Forelimb muscle (tissue), 1 donor: ENCODE measurements at regions not wholly inside any gene's neighbourhood (a gene's known extent, or its start where the extent isn't known, plus 50 kb on each side); places are given as distances from the start of the nearest gene placed in this dataset.
"Not testable (repeated sequence)": the region's sequence is repeated elsewhere in the genome, so short reads cannot be mapped to it uniquely, and the experiment has no call there.

Source experiments
- DNase-seq: peaks from one replicate; pipeline ENCODE4 v3.0.0-alpha.2; 2013; ENCODE audit warnings: low read depth

DNA sequence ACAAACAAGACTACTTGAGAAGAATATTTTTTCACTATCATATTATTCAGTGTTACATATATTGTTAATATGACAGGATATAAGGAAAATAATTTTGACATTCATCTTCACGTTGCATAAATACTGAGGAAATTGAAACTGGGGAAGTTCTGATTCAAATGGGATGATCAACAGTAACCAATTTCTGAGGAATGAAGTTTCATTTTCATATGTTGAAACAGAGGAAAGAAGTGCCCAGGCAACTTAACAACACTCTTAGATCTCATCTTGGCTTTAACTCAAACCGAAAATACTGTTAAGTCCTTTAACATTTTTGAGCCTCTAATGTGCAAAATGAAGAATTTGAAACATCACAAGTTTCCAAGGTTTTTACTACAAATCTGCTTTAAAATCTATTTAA is 612.2 kb upstream of the VRK2 start:
- no peak for DNase-seq

DNA sequence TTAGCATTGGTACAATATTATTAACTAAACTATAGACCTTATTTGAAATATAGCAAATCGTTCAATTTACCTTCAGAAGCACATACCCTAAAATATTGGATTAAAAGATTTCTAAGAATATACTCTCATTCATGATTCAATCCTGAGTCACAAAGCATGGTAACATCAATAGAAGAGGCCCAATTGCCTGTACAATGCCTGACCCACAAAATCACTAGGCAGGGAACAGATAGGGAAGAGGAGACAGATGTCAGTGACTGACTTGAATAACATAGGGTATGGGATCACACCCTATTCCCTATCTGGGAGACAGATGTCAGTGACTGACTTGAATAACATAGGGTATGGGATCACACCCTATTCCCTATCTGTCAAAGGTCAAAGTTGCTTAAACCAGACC is 611.6 kb upstream of the VRK2 start:
- no peak for DNase-seq

DNA sequence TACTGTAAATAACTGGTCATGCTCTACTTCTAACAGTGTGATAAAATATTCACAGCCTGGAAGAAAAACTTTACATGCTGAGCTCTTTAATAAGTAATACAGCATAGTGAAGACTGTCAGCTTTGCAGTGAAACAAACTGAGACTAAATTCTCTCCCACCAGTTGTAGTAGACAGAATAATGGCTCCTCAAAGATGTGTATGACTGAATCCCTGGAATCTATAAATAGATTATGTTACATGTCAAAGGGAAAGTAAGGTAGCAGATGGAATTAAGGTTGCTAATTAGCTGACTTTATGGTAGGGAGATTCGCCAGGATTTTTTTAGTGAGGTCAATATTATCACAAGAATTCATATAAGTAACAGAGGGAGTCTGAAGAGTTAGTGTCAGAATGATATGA is 609.5 kb upstream of the VRK2 start:
- no peak for DNase-seq

DNA sequence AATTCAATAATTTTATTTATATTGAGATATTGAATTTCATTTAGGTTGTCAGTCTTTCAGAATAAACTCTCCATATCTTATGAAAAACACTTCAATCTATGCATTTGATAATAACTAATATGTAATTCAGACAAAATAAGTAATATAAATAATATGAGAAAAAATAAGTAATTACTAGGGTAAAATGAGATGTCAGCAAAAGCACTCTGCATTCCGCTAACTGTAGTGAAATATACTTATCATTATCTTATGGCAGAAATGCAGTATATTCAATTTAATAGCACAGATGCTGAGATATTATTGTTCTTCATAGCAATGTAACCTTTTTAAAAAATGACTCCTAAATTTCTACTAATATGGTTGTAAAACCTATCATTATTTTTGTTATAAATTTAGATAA is 606.2 kb upstream of the VRK2 start:
- no peak for DNase-seq

DNA sequence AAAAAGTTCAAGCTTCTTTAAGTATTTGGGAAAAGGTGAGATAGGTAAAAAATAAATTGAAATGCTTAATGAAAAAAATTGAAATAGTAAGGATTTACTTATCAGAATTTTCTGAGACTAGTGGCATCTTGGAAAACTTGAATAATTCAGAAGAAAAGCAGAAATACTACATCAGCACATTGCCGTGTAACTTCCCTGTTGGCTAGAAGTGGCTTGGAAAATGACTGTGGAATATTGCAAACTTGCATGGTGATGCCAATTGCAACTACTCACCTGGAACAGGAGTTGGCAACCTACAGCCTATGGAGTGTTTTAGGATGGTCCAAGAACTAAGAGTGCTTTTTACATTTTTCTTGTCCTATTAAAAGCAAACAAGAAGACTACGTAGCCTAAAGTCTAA is 603.5 kb upstream of the VRK2 start:
- DNase-seq: no peak

DNA sequence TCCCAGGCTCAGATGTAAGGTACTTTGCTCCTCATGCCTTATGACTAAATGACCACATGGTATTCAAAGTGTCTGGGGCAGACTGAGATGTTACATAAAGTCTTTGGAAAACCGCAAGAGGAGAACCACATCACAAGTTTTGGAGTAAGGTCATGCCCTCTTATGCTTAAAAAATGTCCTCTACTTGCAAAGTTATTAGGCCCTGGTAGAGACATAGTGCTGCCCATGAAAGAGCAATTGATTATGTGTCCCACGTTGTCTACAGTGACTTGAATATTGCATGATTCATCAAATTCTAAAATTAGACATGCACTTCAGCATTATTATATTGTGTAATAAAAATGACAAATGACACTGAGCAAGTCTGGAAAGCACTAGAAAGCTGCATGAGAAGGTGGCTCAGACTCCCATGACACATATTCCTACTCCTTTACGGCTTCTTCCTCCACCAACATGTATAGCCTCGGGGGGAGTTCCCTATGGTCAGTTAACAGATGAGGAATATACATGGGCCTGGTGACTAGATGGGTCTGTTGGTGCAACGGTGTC is 602.6 kb upstream of the VRK2 start:
- no peak for DNase-seq

DNA sequence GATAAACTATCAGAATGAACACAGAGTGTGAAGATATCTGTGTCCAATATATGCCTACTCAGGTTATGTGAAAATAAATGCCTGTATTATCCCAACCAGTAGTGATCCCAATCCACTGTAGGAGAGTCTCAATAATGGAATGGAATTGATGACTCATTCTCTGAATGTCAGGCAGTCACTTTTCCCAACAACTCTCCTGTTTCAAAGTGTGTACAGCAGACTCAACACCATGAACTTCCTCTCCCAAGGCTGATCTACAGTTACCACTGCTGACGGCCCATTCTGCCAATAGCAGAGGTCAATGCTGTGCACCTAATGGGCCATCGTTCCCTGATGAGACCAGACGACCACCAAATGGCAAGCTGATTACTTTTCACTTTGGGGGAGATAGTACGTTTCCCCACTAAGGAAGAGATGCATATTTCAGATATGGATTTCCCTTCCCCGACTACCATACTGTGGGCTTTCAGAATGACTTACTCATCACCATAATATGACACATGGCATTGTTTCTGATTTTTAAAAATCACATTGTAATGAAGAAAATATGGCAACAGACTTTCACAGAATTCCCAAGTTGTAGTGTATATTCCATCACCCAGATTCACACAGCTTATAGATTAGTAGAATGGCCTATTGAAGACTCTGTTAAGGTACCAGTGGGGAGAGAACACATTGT is 601.7 kb upstream of the VRK2 start:
- DNase-seq: no peak

DNA sequence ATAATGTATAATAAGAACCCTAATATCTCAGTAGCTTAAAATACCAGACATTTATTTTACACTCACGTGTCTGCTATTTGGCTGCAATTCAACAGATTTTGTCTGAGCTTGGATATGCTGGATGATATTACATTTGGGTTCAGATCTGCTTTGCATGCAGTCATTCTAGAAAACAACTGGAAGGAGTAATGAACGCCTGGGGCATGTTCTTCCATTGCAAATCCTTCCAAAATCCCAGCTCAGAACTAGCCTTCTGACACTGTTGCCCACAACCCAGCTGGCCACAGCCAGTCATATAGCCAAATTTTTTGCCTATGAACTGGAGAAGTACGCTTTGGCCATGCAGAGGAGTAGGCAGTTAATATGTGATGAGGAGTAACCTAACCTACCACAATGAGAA is 597.8 kb upstream of the VRK2 start:
- no peak for DNase-seq

DNA sequence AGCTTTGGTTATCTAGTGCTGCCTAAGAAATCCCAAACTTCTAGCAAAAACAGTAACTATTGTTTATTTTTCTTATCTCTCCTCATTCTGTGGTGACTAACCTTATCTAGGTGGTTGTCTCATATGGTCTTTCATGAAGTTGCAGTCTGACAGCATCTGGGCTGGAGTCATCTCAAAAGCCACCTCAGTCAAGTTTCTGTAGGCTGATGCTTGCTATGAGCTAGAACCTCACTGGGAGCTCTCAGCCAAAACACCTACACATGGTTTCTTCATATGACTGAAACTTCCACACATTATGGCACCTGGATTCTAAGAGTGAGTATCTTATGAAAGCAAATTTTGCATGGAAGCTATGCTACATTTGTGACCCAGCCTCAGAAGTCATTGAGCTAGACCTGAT is 596.4 kb upstream of the VRK2 start:
- DNase-seq: no peak

DNA sequence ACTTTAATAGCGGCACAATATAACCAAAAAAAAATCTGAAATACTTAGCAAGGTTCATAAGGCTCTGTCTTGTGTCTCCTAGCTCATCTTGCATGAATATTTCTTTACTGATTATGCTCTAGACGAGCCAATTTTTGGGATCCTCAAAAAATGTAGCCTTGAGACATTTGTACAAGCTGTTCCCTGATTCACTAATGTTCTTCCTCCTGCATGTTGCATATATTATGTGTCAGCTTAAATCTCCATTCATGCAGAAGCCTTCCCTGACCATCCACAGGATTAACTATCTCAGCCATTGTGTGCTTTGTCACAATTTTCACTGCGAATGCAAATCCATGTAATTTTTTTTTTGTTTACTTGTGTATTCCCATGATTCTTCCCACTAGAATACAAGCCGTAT is 594.0 kb upstream of the VRK2 start:
- no peak for DNase-seq

DNA sequence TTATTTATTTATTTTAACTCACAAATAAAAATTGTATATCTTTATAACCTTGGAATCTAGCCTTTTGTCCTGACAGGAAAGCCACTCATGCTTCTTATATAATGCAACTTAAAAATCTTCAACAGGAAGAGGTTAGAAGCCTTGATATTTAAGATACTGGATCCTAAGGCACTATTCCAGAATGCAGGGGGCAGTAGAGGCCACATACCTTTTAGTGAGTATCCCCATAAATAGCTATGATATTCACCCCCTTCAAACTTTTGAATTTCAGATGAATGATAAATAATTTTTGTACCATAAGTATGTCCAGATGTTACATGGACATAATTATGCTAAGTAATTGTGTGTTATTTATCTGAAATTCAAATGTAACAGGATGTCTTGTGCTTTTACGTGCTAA is 592.7 kb upstream of the VRK2 start:
- no peak for DNase-seq

DNA sequence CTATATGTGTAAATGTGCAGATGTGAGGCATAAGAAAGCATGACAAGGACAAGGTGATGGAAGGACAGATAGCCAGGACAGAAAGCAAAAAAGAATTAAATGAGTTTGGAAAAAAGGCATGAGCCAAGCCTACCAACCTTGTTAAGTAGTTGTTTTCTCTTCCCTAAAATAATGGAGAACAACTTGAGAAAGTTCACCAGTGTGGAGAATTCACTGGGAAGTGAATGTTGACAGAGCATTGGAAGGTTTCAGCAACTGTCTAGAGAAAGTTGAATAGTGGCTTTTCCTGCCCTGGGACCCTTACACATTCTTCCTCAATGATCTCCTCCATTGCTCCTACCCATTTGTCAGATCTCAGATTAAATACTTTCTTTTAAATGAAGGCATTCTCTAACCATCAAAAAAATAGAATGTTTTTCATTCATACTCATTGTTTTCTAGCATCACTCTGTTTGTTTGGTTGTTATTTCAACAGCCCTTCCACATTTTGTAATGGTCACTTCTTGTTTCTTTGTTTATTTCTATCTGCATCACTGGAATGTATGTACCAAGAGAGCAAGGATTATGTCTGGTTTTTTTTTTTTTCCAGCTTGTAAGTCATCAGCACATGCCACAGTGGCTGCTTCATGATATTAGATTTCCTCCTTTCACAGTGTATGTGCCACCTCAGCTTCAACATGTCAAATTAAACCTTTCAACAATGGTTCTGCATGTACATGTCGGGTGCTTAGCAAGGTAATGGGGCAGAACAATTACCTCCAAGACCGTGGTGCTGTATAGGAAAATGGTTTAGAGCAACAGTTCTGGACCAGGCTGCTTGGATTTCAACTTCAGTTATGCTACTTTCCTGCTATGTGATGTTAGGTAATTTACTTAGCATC is 586.0 kb upstream of the VRK2 start:
- DNase-seq: no peak

DNA sequence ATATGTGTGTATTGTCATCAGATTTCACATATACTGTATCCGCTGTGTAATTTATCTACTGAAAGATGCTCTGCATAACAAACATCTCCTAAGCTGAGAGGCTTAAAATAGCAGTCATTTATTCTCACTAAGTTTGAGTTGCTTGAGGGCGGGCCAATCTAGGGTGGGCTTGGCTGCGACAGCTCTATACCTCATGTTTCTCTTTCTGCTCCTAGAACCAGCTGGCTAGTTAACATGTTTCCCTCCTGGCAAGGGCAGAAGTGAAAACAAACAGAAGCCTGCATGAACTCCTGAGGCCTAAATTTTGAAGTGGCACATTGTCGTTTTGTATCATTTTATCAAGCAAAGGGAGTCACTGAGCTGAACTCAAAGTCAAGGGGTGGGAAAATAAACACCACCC is 585.0 kb upstream of the VRK2 start:
- DNase-seq: no peak

DNA sequence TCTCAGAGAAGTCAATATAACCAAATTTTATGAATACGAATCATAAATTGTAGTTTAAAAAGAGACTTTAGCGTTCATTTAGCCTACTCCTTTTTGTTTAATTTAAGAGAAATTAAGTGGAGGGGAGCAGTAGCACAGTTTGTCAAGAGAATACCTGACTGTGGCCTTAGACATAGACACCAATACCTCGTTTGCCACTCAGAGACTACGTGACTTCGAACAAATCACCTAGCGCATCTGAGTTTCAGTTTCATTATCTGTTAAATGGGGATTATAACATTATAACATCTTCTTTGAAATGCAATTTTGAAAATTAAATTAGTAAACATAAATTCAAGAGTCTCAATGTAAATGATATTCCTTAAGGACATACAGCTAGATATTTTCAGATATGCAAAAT is 581.5 kb upstream of the VRK2 start:
- DNase-seq: no peak

DNA sequence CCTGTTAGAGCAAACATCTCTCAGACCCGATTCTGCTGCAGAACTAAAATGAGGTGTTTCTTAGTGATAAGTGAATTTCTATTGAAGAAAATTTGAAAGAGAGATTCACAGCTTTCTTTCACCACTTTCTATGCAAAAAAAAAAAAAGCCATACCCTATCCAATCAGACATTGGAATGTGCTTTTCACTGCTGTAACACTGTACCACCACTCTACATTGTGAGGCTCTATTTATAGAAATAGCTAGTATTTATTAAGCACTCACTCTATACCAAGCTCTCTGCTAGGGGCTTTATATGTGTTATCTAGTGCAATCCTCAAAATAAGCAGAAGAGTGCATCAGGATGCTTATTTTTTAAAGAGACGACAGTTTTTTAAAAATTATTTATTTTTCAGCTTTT is 580.6 kb upstream of the VRK2 start:
- no peak for DNase-seq

DNA sequence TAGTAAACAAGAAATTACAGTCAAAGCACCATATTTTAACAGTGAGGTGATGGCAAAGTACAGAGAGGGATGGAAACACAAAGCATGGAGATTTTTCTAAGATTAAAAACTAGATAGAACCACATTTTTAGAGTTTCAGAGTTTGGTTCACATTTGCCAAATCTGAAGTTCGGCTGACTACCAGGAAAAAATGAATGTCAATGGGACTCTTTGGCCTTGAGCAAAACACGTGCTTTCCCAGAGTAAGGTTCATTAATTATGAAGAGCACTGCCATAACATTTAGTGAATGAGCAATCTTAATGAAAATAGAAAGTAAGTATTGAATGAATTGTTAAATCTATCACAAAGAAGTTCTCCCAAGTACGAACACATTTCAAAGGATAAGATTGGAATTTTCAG is 571.2 kb upstream of the VRK2 start:
- no peak for DNase-seq

DNA sequence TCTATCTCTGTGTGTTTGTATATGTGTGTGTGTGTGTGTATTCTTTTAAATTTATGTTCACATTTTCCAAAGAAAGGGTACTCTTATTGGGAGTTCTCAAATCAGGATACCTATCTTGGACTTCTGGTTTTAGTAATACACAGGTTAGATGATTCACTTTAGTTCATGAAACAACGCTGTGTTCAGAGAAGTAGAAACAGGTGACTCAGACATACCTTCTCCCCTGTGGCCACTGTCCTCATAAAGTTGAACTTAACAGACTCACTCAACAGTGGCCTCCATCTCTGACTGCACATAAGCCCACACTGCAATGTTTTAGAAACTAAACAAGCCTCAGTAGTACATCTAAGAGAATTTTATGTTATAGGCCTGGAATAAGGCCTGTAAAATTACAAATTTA is 566.6 kb upstream of the VRK2 start:
- no peak for DNase-seq

DNA sequence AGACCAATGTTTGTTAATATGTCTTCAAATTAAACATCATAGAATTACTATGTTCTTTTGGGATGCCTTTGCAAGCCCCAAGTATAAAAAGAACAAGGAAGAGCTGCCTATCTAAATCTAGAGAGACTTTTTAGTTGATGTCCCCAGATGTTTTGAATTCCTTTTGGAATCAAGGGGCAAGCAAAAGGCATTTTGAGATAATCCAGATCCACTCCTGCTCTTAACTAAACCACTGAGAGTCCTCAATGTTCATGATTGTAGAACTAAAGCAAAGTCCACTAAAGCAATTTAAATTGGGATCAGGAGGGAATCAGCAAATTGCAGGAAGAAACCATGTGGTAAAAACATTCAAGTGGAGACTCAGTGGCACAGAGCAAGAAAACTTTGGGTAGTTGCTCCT is 558.5 kb upstream of the VRK2 start:
- DNase-seq: no peak

DNA sequence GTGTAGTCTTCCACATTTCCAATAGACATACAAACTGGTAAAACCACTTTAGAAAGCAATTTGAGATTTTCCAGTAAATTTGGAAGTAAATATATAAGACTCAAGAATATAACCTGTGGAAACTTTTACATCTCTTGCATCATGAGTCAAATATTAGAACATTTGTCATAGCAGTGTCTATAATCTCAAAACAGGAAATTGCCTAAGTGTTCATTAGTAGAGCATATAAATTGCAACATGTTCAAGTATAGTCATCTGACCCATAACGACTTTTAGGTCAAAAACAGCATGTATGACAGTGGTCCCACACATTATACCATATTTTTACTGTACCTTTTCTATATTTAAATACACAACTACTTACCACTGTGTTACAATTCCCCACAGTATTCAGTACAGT is 555.9 kb upstream of the VRK2 start:
- DNase-seq: no peak

DNA sequence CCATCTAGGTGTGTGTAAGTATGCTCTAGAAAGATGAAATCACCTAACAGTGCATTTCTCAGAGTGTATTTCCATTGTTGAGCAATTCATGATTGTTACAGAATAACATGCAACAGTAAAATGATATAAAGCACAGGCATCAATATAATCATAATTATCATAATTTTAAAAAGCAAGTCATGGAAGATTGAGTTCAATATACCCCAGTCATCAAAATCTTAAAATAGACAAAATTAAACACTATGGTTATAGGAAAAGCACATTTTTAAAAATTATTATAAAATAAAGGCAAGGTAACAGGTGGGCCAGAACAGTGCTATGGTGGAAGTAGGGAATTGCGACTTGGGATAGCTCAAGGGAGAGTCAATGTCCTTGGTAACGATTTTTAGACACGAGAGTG is 555.4 kb upstream of the VRK2 start:
- DNase-seq: no peak

DNA sequence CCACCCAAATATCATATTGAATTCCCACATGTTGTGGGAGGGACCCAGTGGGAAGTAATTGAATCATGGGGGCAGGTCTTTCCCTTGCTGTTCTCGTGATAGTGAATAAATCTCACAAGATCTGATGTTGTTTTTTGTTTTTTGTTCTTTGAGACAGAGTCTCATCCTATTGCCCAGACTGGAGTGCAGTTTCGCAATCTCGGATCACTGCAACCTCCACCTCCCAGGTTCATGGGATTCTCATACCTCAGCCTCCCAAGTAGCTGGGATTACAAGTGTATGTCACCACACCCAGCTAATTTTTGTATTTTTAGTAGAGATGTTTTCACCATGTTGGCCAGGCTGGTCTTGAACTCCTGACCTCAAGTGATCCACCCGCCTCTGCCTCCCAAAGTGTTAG is 552.6 kb upstream of the VRK2 start:
- not testable (repeated sequence) for DNase-seq

DNA sequence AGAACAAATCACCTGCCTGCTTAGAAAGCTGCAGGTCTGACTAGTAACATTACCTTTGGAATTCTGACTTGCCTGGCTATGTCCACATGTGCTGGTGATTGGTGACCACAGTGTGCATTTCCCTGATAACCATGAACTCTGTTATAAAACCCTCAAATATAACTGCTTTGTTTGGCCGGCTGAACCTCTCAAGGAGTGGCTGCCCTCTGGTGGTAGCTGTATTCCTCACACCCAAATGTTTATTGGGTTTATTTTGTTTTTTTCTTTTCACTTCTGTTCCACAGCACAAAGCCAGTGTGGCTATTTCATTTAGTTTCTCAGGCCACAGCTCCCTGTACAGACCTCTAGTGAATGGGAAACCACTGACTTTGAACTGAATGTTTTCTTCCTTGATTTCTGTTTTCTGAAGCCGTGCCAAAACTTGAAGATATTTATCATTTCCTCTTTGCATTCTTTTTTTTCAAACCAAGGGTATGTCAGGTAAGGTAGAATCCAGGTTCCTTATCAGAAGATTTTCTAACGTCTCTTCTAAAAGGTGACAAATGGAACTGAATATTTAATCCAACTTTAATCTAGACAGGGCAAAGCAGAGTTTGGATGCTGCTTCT is 549.0 kb upstream of the VRK2 start:
- DNase-seq: peak; percentile 13

DNA sequence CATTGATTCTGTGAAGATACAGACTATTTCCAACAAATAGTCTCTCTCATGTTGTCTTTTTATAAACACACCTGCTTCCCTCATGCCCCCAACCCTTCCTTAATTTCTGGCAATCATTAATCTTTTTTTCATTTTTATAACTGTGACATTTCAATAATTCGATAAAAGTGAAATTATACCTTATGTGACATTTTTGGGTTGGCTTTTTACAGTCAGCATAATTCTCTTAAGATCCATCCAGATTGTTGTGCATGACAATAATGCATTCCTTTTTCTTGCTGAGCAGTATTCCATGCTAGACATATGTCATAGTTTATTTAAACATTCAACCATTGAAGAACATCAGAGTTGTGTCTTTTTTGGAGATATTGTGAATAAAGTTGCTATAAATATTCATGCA is 541.8 kb upstream of the VRK2 start:
- no peak for DNase-seq
